NOMO-1 (cell line): ENCODE measurements at regions not wholly inside any gene's neighbourhood (a gene's known extent, or its start where the extent isn't known, plus 50 kb on each side); places are given as distances from the start of the nearest gene placed in this dataset.

Source experiments
- DNase-seq, 2 experiments: peaks; one replicate each; lab custom pipeline; 2025; ENCODE audit not compliant: unreplicated experiment in 2 of 2; lab: John Stamatoyannopoulos, UW

- DNase-seq, result no peak
These were observed 269.7 kb downstream of the FLRT2 start for GRCh38 chr14:85799668-85800067.

- no peak for DNase-seq
These were observed 268.9 kb downstream of the FLRT2 start for GRCh38 chr14:85798856-85799255.

GRCh38 chr14:85793533-85793932 is 263.6 kb downstream of the FLRT2 start:
- no peak for DNase-seq

DNA sequence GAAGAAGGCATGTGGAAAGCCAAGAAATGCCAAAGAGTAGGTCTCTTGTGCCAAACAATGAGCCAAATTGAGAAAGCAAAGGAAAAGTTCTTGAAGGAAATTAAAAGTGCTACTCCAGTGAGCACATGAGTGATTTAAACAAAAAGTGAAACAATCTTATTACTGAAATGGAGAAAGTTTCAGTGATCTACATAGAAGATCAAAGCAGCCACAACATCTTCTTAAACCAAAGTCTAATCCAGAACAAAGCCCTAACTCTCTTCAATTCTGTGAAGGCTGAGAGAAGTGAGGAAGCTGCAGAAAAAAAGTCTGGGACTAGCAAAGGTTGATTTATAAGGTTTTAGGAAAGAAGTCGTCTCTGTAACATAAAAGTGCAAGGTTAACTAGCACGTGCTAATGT is 259.6 kb downstream of the FLRT2 start:
- no peak for DNase-seq

DNA sequence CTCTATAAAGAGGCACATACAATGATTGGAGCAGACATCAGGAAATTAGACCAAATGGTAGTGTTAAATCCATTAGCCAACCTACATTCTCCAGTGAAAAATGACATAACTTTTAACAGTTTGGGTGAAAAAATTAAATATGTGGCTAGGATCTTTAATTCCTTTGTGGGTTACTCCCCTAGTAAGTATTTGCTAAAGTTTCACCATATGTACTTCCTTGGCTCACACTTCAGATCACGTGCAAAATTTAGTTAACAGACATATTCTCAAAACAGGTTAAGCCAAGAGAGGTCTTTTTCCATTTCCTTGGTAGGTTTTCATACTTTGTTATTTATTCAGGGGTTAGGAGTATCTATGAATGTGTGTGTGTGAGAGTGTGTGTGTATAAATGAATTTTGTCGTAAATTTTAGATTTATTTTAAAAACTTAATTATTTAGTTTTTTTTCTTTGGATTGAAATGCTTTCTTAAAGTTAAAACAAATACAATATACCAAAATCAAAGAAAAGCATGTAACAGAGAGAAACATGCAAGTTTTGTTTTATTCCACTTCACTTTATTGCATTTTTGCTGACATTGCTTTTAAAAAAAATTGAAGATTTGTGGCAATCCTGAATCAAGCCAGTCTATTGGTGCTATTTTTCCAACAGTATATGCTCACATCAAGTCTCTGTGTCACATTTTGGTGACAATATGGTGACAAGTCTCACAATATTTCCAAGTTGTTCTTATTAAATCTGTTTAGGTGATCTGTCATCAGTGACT is 258.7 kb downstream of the FLRT2 start:
- no peak for DNase-seq

GRCh38 chr14:85766295-85766694 is 236.4 kb downstream of the FLRT2 start:
- no peak for DNase-seq

DNA sequence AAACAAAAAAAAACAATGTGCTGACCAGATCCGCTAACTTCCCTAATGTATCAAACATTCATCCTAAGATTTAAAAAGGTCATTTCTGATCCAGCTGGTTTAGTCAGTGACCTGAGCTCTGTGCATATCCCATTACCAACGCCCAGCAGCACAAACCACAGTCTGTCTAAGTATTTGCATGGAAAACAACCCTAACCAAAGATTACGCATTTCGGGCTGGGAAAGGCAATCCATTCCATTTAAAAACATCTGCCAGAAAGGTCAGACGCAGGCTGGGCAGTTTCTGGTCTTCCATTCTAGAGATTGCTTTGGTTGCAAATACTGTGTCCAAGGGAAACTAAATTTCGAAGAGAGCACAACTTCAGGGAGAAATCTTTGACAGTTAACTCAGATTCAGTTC is 234.9 kb downstream of the FLRT2 start:
- no peak for DNase-seq

GRCh38 chr14:85762526-85762925 is 232.6 kb downstream of the FLRT2 start:
- DNase-seq, result no peak

DNA sequence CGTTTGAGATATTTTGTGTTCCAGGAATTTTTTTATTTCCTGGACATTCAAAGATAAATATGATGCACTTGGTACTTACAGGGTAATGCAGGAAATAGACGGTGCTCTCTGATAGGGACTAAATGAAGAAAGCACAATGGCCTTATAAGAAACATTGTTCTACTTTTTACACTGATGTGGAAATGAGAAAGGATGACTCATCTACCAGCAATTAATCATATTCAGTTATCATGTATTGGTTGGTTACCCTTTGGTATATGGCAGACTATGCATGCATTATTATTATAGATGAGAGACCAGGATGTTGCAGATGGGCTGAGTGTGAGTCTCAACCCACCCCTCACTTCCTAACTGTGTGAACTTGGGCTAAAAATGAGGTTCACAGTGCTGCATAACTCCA is 222.2 kb downstream of the FLRT2 start:
- DNase-seq, result no peak

GRCh38 chr14:85744573-85744972 is 214.6 kb downstream of the FLRT2 start:
- DNase-seq, result no peak

DNA sequence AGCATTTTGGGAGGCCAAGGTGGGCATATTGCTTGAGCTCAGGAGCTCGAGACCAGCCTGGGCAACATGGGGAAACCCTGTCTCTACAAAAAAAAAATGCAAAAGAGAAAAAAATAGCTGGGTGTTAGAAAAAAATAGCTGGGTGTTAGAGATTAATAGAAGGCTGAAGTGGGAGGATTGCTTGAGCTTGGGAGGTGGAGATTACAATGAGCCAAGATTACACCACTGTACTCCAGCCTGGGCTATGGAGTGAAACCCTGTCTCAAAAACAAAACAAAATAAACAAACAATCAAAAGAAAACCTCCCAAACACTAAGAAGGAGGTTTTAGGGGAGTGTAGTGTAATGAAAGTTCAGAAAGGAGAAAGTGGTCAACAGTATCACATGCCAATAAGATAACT is 202.1 kb downstream of the FLRT2 start:
- no peak for DNase-seq

DNA sequence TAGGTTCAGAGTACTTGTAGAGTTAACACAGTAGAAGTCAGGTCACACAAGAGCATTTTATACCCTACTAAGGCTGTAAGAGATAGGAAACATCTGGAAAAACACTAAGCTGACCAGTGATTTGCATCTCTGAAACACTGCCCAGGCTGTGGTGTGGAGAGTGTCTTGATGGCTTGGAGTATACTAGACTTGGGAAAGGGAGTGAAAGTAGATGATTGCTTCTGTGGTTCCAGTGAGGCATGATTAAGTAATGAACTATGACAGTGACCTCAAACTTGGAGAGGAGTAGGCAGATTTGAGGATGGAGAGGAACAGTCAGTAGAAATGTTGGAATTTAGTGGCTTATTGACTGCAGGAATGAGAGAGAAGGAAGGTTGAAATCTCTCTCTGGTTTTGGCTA is 201.2 kb downstream of the FLRT2 start:
- DNase-seq, result no peak

DNA sequence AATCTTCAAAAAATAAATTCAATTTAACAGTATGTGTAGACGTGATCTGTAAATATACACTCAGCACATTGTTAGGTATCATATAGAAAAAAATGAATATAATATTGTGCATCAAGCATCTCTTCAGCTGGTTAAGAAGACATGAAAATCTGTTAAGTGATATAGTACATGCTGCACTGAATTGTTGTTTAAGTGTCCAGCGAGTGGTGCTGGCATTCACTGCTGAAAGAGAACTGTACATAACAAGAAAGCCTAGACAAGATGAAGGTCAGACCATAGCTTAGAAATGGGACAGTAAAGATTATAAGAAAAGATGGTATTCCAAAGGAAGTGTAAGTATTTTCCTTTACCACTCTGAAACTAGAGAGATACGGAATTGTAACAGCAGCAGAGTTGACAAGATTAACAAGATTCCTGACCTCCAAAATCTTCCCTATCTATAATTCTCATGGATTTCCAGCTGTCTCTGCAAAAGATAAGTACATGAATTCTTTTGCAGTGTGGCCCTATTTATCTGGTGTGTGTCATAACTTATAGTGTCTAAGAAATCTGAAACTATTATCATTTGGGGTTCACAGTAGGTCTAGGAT is 198.6 kb downstream of the FLRT2 start:
- DNase-seq, result no peak

GRCh38 chr14:85714069-85714468 is 184.1 kb downstream of the FLRT2 start:
- DNase-seq, result no peak

GRCh38 chr14:85711620-85712019 is 181.7 kb downstream of the FLRT2 start:
- no peak for DNase-seq
